GM12874 (cell line): ENCODE measurements at regions not wholly inside any gene's neighbourhood (a gene's known extent, or its start where the extent isn't known, plus 50 kb on each side); places are given as distances from the start of the nearest gene placed in this dataset.

ENCODE experiments used
- CTCF ChIP-seq: IDR thresholded peaks from 2 replicates; pipeline ENCODE4 v1.5.1; 2011; ENCODE audit warnings: low read depth, mild to moderate bottlenecking, control low read depth, low read length, moderate library complexity; ENCODE audit not compliant: insufficient read depth

GRCh38 chr1:4146101-4146500 lies 246.0 kb upstream of the C1orf174 start:
- no peak for TF ChIP-seq CTCF

- TF ChIP-seq CTCF, result no peak
These were observed 246.5 kb upstream of the C1orf174 start for GRCh38 chr1:4146614-4147013.

- TF ChIP-seq CTCF, result no peak
These were observed 247.4 kb upstream of the C1orf174 start for GRCh38 chr1:4147509-4147908.

- no peak for TF ChIP-seq CTCF
These were observed 249.2 kb upstream of the C1orf174 start for GRCh38 chr1:4149281-4149680.

GRCh38 chr1:4149831-4150230 lies 249.8 kb upstream of the C1orf174 start:
- no peak for TF ChIP-seq CTCF

- TF ChIP-seq CTCF, result no peak
These were observed 250.2 kb upstream of the C1orf174 start for GRCh38 chr1:4150262-4150661.

GRCh38 chr1:4152266-4152665 lies 252.2 kb upstream of the C1orf174 start:
- TF ChIP-seq CTCF, result no peak

GRCh38 chr1:4153571-4153970 lies 253.5 kb upstream of the C1orf174 start:
- no peak for TF ChIP-seq CTCF
